ENCODE measurements at regions not wholly inside any gene's neighbourhood (a gene's known extent, or its start where the extent isn't known, plus 50 kb on each side); places are given as distances from the start of the nearest gene placed in this dataset.

GRCh38 chr20:12072221-12072953 lies 154.7 kb downstream of the BTBD3 start:
- ATAC-seq, result no peak
- Histone ChIP-seq H4K20me1 (replicated peaks; ENCODE audit: control insufficient read depth, insufficient read depth, low read length) (no peaks in the 10 kb centered on the region), H3K4me1 (replicated peaks in 1 of 2; ENCODE audit: control insufficient read depth in 2 of 2, insufficient read depth in 2 of 2, low read length in 2 of 2) (no peaks in the 10 kb centered on the region), H3K9ac (ENCODE audit: insufficient read depth in 1 of 2, low read depth in 2 of 2, low read length in 2 of 2) (no peak overlapping the region), H3K4me3 (no peak overlapping the region), H3K27ac (ENCODE audit: extremely low read depth, low read depth, low read length) (no peak overlapping the region), H3K9me3 (replicated peaks; ENCODE audit: control insufficient read depth, insufficient read depth, low read depth, low read length) (no peaks in the 10 kb centered on the region), H3K9me1 (ENCODE audit: control insufficient read depth, insufficient read depth, low read length) (no peaks in the 10 kb centered on the region), H3K36me3 (ENCODE audit: control insufficient read depth, insufficient read depth, low read length) (no peaks in the 10 kb centered on the region), H3K79me2 (ENCODE audit: control insufficient read depth, insufficient read depth, low read length) (no peaks in the 10 kb centered on the region), H2AFZ (ENCODE audit: low read depth, low read length) (no peak overlapping the region), H3K4me2 (ENCODE audit: insufficient read depth, low read length) (no peak overlapping the region), H3K27me3 (ENCODE audit: control insufficient read depth in 2 of 2, insufficient read depth in 2 of 2, low read length in 2 of 2) (no peaks in the 10 kb centered on the region)
- no peak for FAIRE-seq
- ChIA-PET CTCF (ENCODE audit: low intra/inter-chr PET ratio) (no interaction called here), POLR2A (no interaction called here)
- DNase-seq (ENCODE audit: extremely low read depth in 1 of 4, low spot score in 3 of 4), result no peak
- in situ Hi-C loops (cut with MboI) (no loop called here), intact Hi-C loops (cut with micrococcal nuclease) (no loop called here)
- no TSS peak for BruUV-seq (replicated peaks)
- TF ChIP-seq HDAC8 (tag; IDR thresholded peaks at IDR 0.05) (no peak), SMAD2 (IDR thresholded peaks at IDR 0.05; ENCODE audit: low read depth, low read length) (no peak), SIRT6 (IDR thresholded peaks at IDR 0.05; ENCODE audit: low read depth, low read length) (no peak), BCL6 (CRISPR knock-in tag; IDR thresholded peaks at IDR 0.05) (no peak), THRB (CRISPR knock-in tag; conservative IDR thresholded peaks at IDR 0.05) (no peak), CHAMP1 (IDR thresholded peaks at IDR 0.05) (no peak), TGIF2 (CRISPR knock-in tag; IDR thresholded peaks at IDR 0.05) (no peak)
- TF ChIP-seq, protein P1, sequence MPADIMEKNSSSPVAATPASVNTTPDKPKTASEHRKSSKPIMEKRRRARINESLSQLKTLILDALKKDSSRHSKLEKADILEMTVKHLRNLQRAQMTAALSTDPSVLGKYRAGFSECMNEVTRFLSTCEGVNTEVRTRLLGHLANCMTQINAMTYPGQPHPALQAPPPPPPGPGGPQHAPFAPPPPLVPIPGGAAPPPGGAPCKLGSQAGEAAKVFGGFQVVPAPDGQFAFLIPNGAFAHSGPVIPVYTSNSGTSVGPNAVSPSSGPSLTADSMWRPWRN (IDR thresholded peaks at IDR 0.05; ENCODE audit: low read depth), result no peak
- TF ChIP-seq, protein P2, sequence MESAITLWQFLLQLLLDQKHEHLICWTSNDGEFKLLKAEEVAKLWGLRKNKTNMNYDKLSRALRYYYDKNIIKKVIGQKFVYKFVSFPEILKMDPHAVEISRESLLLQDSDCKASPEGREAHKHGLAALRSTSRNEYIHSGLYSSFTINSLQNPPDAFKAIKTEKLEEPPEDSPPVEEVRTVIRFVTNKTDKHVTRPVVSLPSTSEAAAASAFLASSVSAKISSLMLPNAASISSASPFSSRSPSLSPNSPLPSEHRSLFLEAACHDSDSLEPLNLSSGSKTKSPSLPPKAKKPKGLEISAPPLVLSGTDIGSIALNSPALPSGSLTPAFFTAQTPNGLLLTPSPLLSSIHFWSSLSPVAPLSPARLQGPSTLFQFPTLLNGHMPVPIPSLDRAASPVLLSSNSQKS (CRISPR knock-in tag; IDR thresholded peaks at IDR 0.05), result no peak
- 0% methylated on average over 7 of the region's 8 CpGs for WGBS (ENCODE audit: insufficient coverage, low coverage, missing lambda C conversion rate)
